NCI-H2107 treated with DMSO at 0.1 percent for 48 hours (cell line): ENCODE measurements at regions not wholly inside any gene's neighbourhood (a gene's known extent, or its start where the extent isn't known, plus 50 kb on each side); places are given as distances from the start of the nearest gene placed in this dataset.
A peak's percentile ranks its signal among the peaks of the same experiment; 100 is the strongest.
"Not testable (repeated sequence)": the region's sequence is repeated elsewhere in the genome, so short reads cannot be mapped to it uniquely, and the experiment has no call there.

ENCODE experiments used
- DNase-seq: peaks from one replicate; lab custom pipeline; 2025; ENCODE audit not compliant: unreplicated experiment; lab: John Stamatoyannopoulos, UW

DNA sequence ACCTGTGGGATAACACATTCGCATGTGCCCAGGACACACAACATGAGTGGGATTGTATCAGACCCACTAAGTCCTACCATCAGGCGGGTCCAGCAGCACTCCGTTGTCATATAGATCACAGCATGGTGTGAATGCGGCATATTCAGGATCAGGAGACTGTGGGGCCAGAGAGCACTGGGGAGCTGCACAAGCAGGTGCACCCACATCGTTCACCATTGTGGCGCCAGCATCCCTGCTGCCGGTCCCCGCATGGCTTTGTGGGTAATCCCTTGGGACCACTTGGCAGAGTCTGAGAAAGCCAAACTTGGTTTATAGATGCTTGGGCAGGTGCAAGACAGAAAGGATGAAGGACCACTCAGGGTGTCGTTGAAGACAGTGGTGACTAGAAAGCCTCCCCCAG lies 201.6 kb upstream of the B3GAT1 start:
- peak; percentile 69 for DNase-seq

GRCh38 chr11:134612140-134613030 lies 200.3 kb upstream of the B3GAT1 start:
- DNase-seq = no peak

DNA sequence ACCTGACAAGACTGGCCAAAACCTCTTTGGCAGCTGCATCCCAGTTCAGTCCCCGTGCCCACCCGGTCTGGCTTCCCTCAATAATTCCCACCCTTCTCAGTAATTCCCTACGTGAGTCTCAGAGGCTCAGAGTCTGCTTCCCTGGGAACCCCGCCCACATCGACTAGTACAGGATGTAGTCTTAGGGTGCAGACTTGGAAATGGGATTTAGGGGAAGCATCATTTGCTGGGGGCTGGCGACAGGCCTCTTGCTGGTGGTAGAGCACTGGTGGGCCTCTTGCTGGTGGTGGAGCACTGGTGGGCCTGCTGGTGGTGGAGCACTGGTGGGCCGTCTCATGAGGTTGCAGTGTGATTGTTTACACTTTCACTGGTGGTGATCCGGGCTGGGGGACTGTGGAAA lies 199.5 kb upstream of the B3GAT1 start:
- DNase-seq = no peak

DNA sequence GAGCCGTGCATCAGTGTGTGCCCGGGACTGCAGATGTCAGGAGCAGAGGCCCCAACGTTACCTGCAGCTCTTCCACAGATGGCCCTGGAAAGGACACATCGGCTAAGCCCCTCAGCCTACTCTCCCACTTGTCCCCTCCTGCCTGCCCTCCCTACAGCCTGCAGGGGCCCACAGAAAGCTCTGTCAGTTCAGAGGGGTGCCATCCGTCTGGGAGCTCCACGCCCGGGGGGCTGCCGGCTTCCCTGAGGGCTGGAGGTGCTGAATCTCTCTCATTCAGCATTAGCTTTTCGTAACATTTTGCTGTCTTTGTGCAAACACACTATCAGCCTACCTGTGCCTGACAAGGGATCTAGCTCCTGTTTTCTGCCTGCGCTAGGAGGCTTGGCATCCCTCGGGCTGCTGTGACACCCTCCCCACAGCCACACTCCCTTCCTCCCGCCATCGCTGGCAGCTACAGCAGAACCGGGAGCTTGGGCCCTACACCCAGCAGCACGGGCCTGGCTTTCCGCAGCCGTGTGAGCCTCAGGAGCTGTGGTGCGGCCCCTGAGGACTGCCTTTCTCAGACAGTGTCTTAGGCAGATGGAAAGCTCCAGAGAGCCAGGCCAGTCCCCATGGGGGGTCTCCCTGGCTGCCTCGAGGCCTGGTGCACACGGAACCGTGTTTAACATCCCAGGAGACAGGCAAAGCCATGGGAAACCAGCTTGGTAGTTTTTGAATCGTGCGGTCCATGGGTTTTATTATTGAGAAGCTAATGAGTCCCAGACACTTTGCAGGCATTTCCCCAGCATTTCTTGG lies 198.3 kb upstream of the B3GAT1 start:
- DNase-seq = no peak

GRCh38 chr11:134609361-134610115 lies 197.5 kb upstream of the B3GAT1 start:
- no peak for DNase-seq

DNA sequence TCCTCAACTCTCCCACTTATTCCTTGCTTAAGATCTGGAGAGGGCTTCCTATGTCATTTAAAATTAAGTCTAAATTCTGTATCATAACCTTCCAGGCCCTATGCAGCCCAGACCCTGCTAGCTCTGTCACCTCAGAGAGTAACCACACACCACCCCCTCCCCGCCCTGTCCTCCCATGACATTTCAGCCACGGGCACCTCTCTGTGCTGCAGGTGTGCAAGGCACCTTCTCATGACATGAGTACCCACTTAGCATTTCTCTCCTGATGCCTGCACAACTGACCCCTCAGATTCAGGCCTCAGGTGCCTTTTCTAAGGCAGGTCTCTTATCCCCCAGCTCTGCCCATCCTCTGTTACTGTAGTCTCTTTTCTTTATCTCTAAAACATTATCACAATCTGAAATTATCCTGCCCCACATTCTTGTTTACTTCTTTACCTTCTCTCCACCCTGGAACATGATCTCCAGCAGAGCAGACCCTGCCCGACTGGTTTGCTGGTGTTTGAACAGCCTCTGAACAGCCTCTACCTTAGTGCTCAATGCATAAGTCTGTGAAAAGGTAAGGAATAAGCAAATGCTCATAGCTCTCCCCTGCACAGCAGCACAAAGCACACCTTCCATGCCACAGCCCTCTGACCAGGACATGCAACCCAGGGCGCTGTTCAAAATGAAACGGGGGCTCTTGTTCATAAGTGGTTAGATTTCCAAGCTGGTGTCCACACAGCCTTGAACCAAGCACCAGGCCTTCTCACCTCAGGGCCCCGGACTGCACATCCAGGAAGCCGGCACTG lies 196.1 kb upstream of the B3GAT1 start:
- no peak for DNase-seq

DNA sequence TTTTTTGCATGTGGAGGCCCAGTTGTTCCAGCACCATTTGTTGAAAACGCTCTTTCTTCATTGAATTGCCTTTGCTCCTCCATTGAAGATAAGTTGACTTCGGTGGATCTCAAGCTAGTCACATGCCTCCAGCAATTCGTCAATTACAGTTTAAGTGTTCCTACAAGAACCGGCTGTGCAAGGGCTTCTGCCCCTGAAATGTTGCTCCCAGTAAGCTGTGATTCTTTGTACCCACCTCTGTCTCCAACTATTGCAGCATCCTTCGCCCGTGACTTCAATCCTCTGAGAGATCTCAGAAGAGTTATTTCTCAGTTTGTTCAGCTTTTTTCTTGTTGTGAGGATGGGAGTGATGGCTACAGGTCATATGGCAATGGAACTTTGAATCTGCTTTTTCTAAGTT lies 194.2 kb upstream of the B3GAT1 start:
- DNase-seq = no peak

GRCh38 chr11:134604886-134605285 lies 192.8 kb upstream of the B3GAT1 start:
- no peak for DNase-seq

- DNase-seq = no peak
Observed at GRCh38 chr11:134599299-134599771, 187.3 kb upstream of the B3GAT1 start.

GRCh38 chr11:134598368-134598767 lies 186.3 kb upstream of the B3GAT1 start:
- no peak for DNase-seq

- no peak for DNase-seq
Observed at GRCh38 chr11:134597452-134597851, 185.4 kb upstream of the B3GAT1 start.

DNA sequence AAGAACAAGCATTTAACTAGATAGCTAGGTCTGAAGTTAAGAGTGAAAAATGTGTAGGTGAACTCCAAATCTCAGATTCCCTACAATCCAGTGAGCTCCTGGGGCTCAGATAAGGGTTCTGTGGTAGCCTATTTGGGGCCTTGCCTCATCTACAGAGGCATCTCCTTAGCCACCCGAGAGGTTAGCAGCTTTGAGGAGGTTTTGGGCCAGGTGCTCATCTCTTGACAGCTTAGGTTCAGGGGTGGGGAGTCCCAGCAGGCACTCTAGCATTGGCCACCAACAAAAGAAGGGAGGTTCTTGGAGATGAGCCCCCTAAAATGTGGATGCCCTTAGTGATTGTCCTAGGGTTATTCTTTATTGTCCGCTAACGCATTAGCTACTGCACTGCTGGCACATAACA lies 184.4 kb upstream of the B3GAT1 start:
- DNase-seq = no peak

DNA sequence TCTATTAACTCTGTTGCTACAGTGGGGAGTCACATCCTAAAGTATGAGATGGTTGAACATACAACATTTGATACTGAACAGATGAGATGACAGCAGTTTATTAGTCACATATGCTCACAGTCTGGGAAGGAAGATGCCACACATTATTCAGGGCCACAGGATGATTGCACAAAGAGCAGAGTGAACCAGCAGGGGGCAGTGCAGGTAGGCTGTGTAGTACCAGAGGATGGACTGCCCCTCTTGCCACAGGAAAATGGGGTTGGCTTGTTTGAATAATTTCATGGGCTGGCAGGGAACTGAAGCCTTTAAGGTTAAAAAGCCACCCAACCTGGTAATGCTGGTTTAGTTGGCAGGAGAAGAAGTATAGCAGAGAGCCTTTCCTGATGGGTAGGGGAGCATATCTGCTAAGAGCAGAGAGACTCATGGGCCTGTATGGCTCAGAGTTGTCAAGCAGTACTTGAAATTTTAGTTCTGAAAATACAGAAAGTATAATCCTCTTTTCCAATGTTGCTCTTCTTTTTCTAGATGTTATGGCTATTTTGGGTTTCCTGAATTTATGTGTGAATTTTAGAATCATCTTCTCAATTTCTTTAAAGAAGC lies 180.4 kb upstream of the B3GAT1 start:
- peak; percentile 29 for DNase-seq

DNA sequence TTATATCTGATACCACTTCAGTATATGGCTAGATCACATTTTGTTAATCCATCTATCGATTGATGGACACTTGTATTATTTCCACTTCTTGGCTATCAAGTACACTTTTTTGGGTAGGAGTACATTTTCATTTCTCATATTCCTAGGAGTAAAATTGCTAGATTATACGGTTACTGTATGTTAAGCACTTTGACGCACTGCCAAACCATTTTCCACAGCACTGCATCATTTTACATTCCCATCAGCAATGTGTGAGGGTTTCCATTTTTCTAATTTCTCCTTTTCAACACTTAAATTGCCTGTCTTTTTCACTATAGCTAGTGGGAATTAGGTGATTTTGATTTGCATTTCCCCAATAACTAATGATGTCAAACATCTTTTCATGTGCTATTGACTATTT lies 179.3 kb upstream of the B3GAT1 start:
- DNase-seq = no peak

DNA sequence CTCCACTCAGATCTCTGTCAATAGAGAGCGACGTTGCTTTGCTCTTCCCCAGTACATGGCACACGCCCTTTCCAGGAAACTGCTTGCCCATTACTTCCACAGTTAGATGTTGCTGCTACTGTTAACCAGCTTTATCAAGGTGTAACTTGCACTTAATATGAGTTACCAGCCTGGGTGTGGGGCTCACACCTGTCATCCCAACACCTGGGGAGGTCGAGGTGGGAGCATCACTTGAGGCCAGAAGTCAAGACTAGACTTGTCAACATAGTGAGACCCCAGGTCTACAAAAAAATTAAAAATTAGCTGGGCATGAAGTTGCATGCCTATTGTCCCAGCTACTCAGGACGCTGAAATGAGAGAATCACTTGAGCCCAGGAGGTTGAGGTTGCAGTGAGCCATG lies 177.1 kb upstream of the B3GAT1 start:
- no peak for DNase-seq

DNA sequence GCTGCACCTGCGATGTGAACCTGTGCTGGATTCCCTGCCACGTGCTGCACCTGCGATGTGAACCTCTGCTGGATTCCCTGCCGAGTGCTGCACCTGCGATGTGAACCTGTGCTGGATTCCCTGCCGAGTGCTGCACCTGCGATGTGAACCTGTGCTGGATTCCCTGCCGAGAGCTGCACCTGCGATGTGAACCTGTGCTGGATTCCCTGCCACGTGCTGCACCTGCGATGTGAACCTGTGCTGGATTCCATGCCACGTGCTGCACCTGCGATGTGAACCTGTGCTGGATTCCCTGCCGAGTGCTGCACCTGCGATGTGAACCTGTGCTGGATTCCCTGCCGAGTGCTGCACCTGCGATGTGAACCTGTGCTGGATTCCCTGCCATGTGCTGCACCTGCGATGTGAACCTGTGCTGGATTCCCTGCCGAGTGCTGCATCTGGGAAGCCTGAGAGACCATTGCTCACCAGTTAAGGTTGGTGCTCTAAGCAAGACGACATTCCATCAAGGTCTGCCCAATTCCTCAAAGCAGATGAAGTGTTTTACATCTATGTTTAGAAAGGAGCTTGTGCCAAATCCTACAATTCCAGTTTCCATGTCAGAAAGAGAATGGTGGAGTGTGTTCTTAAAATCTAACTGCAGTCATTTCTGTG lies 176.5 kb upstream of the B3GAT1 start:
- DNase-seq = not testable (repeated sequence)

GRCh38 chr11:134587345-134587744 lies 175.3 kb upstream of the B3GAT1 start:
- no peak for DNase-seq

DNA sequence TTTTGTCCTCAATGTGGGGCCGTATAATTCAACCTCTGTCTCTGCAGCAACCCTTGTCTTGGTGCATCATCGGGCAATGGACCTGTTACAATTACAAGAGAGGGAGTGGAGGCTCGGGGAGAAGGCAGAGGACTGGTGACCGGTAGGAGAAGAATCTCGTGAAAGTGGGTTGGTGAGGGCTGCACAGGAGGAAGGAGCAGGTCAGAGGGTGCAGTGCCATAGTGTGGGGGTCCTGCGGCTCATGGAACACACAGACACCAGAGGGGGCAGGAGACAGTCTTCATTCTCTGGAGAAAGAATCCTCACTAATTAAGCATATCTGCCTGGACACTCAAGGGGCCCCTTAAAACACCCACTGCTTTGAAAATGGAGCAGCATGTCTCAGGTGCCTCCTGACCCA lies 174.7 kb upstream of the B3GAT1 start:
- no peak for DNase-seq
